Fibroblast of lung (primary cell): ENCODE measurements at regions not wholly inside any gene's neighbourhood (a gene's known extent, or its start where the extent isn't known, plus 50 kb on each side); places are given as distances from the start of the nearest gene placed in this dataset.

Source experiments
- DNase-seq, 2 donors: peaks; one replicate each; pipeline versions ENCODE4 v3.0.0 to v3.0.0-alpha.2; 2010; ENCODE audit warnings: low read depth in 2 of 2
- H2AFZ ChIP-seq: 2 replicates; pipeline ENCODE4 v1.5.1; 2012; ENCODE audit warnings: low read length, control low read depth, inconsistent platforms
- H3K27ac ChIP-seq: 2 replicates; pipeline ENCODE4 v1.5.1; 2011; ENCODE audit warnings: low read length, control low read depth; ENCODE audit not compliant: insufficient read depth
- H3K27me3 ChIP-seq: 2 replicates; pipeline ENCODE4 v1.5.1; 2011; ENCODE audit warnings: mild to moderate bottlenecking, low read length; ENCODE audit not compliant: control insufficient read depth, insufficient read depth
- H3K36me3 ChIP-seq: 2 replicates; pipeline ENCODE4 v1.5.1; 2011; ENCODE audit warnings: low read length; ENCODE audit not compliant: control insufficient read depth, insufficient read depth
- H3K4me1 ChIP-seq: 2 replicates; pipeline ENCODE4 v1.5.1; 2011; ENCODE audit warnings: low read length; ENCODE audit not compliant: control insufficient read depth, insufficient read depth; ENCODE audit errors: extremely low read depth
- H3K4me2 ChIP-seq: 2 replicates; pipeline ENCODE4 v1.5.1; 2011; ENCODE audit warnings: low read length, control low read depth; ENCODE audit not compliant: insufficient read depth; ENCODE audit errors: extremely low read depth
- H3K4me3 ChIP-seq, 4 experiments: fragments of 200-600 bp in 1 of 4; sonication (generic) in 1 of 4; replicated peaks in 1 of 4; 2 replicates each; pipeline ENCODE4 v1.5.1; 2011 to 2016; ENCODE audit warnings: low read length in 4 of 4, low read depth in 3 of 4, mild to moderate bottlenecking in 3 of 4, control low read depth in 2 of 4, inconsistent platforms in 1 of 4, mixed read lengths in 1 of 4; ENCODE audit not compliant: insufficient read depth in 1 of 4; ENCODE audit errors: control extremely low read depth in 1 of 4
- H3K79me2 ChIP-seq: 2 replicates; pipeline ENCODE4 v1.5.1; 2012; ENCODE audit warnings: mild to moderate bottlenecking, low read length, inconsistent platforms; ENCODE audit not compliant: control insufficient read depth, insufficient read depth
- H3K9ac ChIP-seq: 2 replicates; pipeline ENCODE4 v1.5.1; 2011; ENCODE audit warnings: mild to moderate bottlenecking, low read length, control low read depth; ENCODE audit not compliant: insufficient read depth
- H3K9me3 ChIP-seq: 2 replicates; pipeline ENCODE4 v1.5.1; 2012; ENCODE audit warnings: low read depth, low read length; ENCODE audit not compliant: control insufficient read depth, insufficient read depth
- H4K20me1 ChIP-seq: 2 replicates; pipeline ENCODE4 v1.5.1; 2011; ENCODE audit warnings: low read length; ENCODE audit not compliant: control insufficient read depth, insufficient read depth; ENCODE audit errors: extremely low read depth
- CTCF ChIP-seq, 2 donors: IDR thresholded peaks in 1 of 2; conservative IDR thresholded peaks in 1 of 2; 1 replicate in 1 of 2; 2 replicates in 1 of 2; pipeline ENCODE4 v1.5.1; 2011 to 2012; ENCODE audit warnings: low read length in 2 of 2, control low read depth in 1 of 2, inconsistent platforms in 1 of 2, low read depth in 1 of 2, mild to moderate bottlenecking in 1 of 2
- EZH2 ChIP-seq: IDR thresholded peaks from 2 replicates; pipeline ENCODE4 v1.5.1; 2012; ENCODE audit warnings: low read length, control low read depth, mild to moderate bottlenecking; ENCODE audit errors: missing control alignments

- TF ChIP-seq EZH2 (no peak), CTCF (conservative IDR thresholded peaks at IDR 0.05 in 1 of 2, IDR thresholded peaks at IDR 0.05 in 1 of 2; ENCODE audit: low read depth in 1 of 2, low read length in 2 of 2) (no peak)
- Histone ChIP-seq H3K79me2 (no peaks in the 10 kb centered on the region), H2AFZ (no peak overlapping the region), H4K20me1 (no peaks in the 10 kb centered on the region), H3K27ac (no peak overlapping the region), H3K36me3 (no peaks in the 10 kb centered on the region), H3K4me1 (no peaks in the 10 kb centered on the region), H3K9ac (no peak overlapping the region), H3K4me3 (no peak overlapping the region), H3K27me3 (no peaks in the 10 kb centered on the region), H3K4me2 (no peak overlapping the region), H3K9me3 (no peaks in the 10 kb centered on the region)
- DNase-seq, result peak; percentile 59
Observed at GRCh38 chr1:78779831-78780230, 130.2 kb downstream of the IFI44 start.

GRCh38 chr1:78787544-78787943 lies 137.9 kb downstream of the IFI44 start:
- no peak for TF ChIP-seq EZH2
- TF ChIP-seq CTCF (conservative IDR thresholded peaks at IDR 0.05 in 1 of 2, IDR thresholded peaks at IDR 0.05 in 1 of 2; ENCODE audit: low read depth in 1 of 2, low read length in 2 of 2), result no peak
- Histone ChIP-seq H3K4me1 (no peaks in the 10 kb centered on the region), H2AFZ (no peak overlapping the region), H3K4me2 (no peak overlapping the region), H4K20me1 (no peaks in the 10 kb centered on the region), H3K9me3 (no peaks in the 10 kb centered on the region), H3K27me3 (no peaks in the 10 kb centered on the region), H3K79me2 (no peaks in the 10 kb centered on the region), H3K27ac (no peak overlapping the region), H3K4me3 (no peak overlapping the region), H3K9ac (no peak overlapping the region), H3K36me3 (no peaks in the 10 kb centered on the region)
- DNase-seq, result peak; percentile 7 to 8

- Histone ChIP-seq H3K4me3 (no peak overlapping the region), H2AFZ (peak overlapping the region; percentile 33), H3K36me3 (no peaks in the 10 kb centered on the region), H3K27me3 (no peaks in the 10 kb centered on the region), H3K79me2 (no peaks in the 10 kb centered on the region), H3K9ac (no peak overlapping the region), H3K4me1 (no peaks in the 10 kb centered on the region), H4K20me1 (no peaks in the 10 kb centered on the region), H3K4me2 (peak overlapping the region; percentile 13), H3K9me3 (no peaks in the 10 kb centered on the region), H3K27ac (no peak overlapping the region)
- TF ChIP-seq EZH2, result no peak
- no peak for TF ChIP-seq CTCF (conservative IDR thresholded peaks at IDR 0.05 in 1 of 2, IDR thresholded peaks at IDR 0.05 in 1 of 2; ENCODE audit: low read depth in 1 of 2, low read length in 2 of 2)
- DNase-seq, result no peak
Observed at GRCh38 chr1:78790174-78790573, 140.5 kb downstream of the IFI44 start.
